OCI-LY7 (cell line): ENCODE measurements at regions not wholly inside any gene's neighbourhood (a gene's known extent, or its start where the extent isn't known, plus 50 kb on each side); places are given as distances from the start of the nearest gene placed in this dataset.
"Not testable (repeated sequence)": the region's sequence is repeated elsewhere in the genome, so short reads cannot be mapped to it uniquely, and the experiment has no call there.

ENCODE experiments used
- CTCF ChIP-seq: fragments of 200-600 bp; sonication (generic); conservative IDR thresholded peaks from 2 replicates; pipeline ENCODE4 v1.5.1; 2014; ENCODE audit warnings: mild to moderate bottlenecking, antibody characterized with exemption, low read length, moderate library complexity, mixed read lengths
- EZH2phosphoT487 ChIP-seq: fragments of 200-600 bp; sonication (generic); IDR thresholded peaks from 2 replicates; pipeline ENCODE4 v1.6.1; 2018; ENCODE audit warnings: low read depth, borderline replicate concordance, mild to moderate bottlenecking, mixed run types, antibody characterized with exemption, low read length, moderate library complexity, mixed read lengths

GRCh38 chr1:867550-867949 lies 56.2 kb upstream of the SAMD11 start:
- TF ChIP-seq CTCF, EZH2phosphoT487: not testable (repeated sequence)
